GM19455 (cell line): ENCODE measurements at regions not wholly inside any gene's neighbourhood (a gene's known extent, or its start where the extent isn't known, plus 50 kb on each side); places are given as distances from the start of the nearest gene placed in this dataset.

Experiments used
- ATAC-seq: cut with Tn5 transposase; IDR thresholded peaks from one replicate; pipeline ENCODE4 v1.9.1; 2021; ENCODE audit not compliant: unreplicated experiment

GRCh38 chr5:6806668-6807067, 93.4 kb downstream of the TENT4A start:
- no peak for ATAC-seq

GRCh38 chr5:6808462-6808861, 95.2 kb downstream of the TENT4A start:
- no peak for ATAC-seq

GRCh38 chr5:6810641-6811405, 97.6 kb downstream of the TENT4A start:
- no peak for ATAC-seq

- no peak for ATAC-seq
These were observed 98.9 kb downstream of the TENT4A start for GRCh38 chr5:6812091-6812490.

- no peak for ATAC-seq
These were observed 99.8 kb downstream of the TENT4A start for GRCh38 chr5:6812800-6813731.

- ATAC-seq: no peak
These were observed 101.6 kb downstream of the TENT4A start for GRCh38 chr5:6814816-6815215.

GRCh38 chr5:6818594-6819511, 105.6 kb downstream of the TENT4A start:
- no peak for ATAC-seq

GRCh38 chr5:6819521-6819920, 106.3 kb downstream of the TENT4A start:
- ATAC-seq: no peak

- no peak for ATAC-seq
These were observed 107.7 kb downstream of the TENT4A start for GRCh38 chr5:6820851-6821479.

GRCh38 chr5:6822068-6822467, 108.8 kb downstream of the TENT4A start:
- no peak for ATAC-seq

- ATAC-seq: no peak
These were observed 109.5 kb downstream of the TENT4A start for GRCh38 chr5:6822556-6823343.

- ATAC-seq: no peak
These were observed 110.8 kb downstream of the TENT4A start for GRCh38 chr5:6823996-6824395.

- no peak for ATAC-seq
These were observed 112.5 kb downstream of the TENT4A start for GRCh38 chr5:6825678-6826244.

GRCh38 chr5:6826756-6827155, 113.5 kb downstream of the TENT4A start:
- ATAC-seq: no peak

- ATAC-seq: peak; percentile 52
These were observed 114.4 kb downstream of the TENT4A start for GRCh38 chr5:6827526-6828219.

- ATAC-seq: peak; percentile 77
These were observed 116.0 kb downstream of the TENT4A start for GRCh38 chr5:6829150-6829784.

- ATAC-seq: no peak
These were observed 117.5 kb downstream of the TENT4A start for GRCh38 chr5:6830643-6831239.
